ENCODE measurements at regions not wholly inside any gene's neighbourhood (a gene's known extent, or its start where the extent isn't known, plus 50 kb on each side); places are given as distances from the start of the nearest gene placed in this dataset.

- TF ChIP-seq REST (IDR thresholded peaks at IDR 0.05; ENCODE audit: low read depth): no peak
- no peak for TF ChIP-seq CEBPB (IDR thresholded peaks at IDR 0.05)
Observed at GRCh38 chr15:97027772-97028171, 697.3 kb downstream of the NR2F2 start.
